HEK293 (cell line): ENCODE measurements at regions not wholly inside any gene's neighbourhood (a gene's known extent, or its start where the extent isn't known, plus 50 kb on each side); places are given as distances from the start of the nearest gene placed in this dataset.

Experiments used
- ZNF121 ChIP-seq: fragments of 450-650 bp; formaldehyde crosslinking; IDR thresholded peaks from 2 replicates; pipeline ENCODE4 v1.5.1; 2016; ENCODE audit warnings: missing biosample characterization, missing genetic modification characterization
- TF ChIP-seq, protein P1 (sequence below): fragments of 450-650 bp; formaldehyde crosslinking; IDR thresholded peaks from 2 replicates; pipeline ENCODE4 v1.5.1; 2016; ENCODE audit warnings: missing biosample characterization, missing genetic modification characterization

- TF ChIP-seq, protein P1, sequence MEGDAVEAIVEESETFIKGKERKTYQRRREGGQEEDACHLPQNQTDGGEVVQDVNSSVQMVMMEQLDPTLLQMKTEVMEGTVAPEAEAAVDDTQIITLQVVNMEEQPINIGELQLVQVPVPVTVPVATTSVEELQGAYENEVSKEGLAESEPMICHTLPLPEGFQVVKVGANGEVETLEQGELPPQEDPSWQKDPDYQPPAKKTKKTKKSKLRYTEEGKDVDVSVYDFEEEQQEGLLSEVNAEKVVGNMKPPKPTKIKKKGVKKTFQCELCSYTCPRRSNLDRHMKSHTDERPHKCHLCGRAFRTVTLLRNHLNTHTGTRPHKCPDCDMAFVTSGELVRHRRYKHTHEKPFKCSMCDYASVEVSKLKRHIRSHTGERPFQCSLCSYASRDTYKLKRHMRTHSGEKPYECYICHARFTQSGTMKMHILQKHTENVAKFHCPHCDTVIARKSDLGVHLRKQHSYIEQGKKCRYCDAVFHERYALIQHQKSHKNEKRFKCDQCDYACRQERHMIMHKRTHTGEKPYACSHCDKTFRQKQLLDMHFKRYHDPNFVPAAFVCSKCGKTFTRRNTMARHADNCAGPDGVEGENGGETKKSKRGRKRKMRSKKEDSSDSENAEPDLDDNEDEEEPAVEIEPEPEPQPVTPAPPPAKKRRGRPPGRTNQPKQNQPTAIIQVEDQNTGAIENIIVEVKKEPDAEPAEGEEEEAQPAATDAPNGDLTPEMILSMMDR (tag by site-specific recombination): no peak
- TF ChIP-seq ZNF121 (tag by site-specific recombination): no peak
Observed at GRCh38 chr3:104612218-104612617, 754.5 kb upstream of the ALCAM start.
